ENCODE measurements at regions not wholly inside any gene's neighbourhood (a gene's known extent, or its start where the extent isn't known, plus 50 kb on each side); places are given as distances from the start of the nearest gene placed in this dataset.

DNA sequence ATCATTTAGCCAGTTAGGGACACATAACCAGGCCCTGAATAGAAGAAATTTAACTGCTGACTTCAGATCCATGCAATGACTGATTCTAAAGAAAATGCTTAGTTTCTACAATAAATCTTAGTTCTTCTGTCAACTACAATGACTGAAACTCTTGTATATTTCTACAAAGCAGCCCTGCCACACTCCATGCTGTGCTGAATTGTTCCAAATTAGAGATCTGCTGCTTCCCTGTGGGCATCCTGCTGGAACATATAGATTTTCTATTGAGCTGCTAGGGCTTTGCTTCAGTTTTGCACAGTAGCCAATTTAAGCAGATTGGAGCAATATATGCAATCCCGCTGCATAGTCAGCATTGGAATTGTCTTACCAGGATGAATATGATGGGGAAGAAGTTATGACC lies 312.8 kb upstream of the SMIM31 start:
- DNase-seq = no peak

- DNase-seq = no peak
Observed at GRCh38 chr4:164442180-164442579, 311.8 kb upstream of the SMIM31 start.

DNA sequence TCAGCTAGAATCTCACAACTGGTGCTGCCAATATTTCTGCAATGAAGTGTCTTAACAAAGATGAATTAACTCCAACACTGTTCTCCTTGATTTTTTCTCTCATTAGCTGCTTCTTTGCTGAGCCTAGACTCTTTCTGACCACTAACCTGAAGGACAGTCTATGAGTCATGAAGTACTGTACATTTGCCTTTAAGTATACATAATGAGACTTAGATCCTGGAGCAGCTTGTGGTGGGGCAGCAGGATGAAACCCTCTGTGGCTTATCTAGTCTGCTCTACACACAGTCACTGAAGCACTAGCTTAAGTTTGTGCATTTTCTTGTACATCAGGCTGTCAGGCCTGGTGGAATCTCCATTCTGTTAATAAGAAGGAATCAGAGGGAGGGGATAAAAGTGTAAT lies 307.4 kb upstream of the SMIM31 start:
- no peak for DNase-seq

- DNase-seq = no peak
Observed at GRCh38 chr4:164461901-164462300, 292.0 kb upstream of the SMIM31 start.

- no peak for DNase-seq
Observed at GRCh38 chr4:164462471-164462870, 291.5 kb upstream of the SMIM31 start.

DNA sequence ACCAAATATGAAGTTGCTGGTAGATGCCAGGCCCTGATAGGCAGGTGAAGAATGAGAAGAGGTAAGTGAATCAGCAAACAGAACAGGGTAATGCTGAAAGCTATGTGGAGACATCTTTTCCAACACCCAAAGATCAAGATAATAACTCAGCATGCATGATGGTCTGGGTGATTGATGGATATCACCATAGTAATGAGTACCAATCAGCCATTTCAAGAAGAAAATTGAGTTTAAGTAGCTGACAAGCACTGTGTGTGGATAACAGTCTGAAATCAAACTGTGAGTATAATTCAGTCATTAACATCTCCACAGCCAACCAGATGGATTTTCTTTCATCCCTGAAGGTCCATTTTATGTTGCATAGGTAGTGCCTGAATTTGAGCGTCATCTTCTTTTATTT lies 289.6 kb upstream of the SMIM31 start:
- DNase-seq = no peak

GRCh38 chr4:164467493-164467892 lies 286.4 kb upstream of the SMIM31 start:
- no peak for DNase-seq

- no peak for DNase-seq
Observed at GRCh38 chr4:164481306-164482091, 272.4 kb upstream of the SMIM31 start.

DNA sequence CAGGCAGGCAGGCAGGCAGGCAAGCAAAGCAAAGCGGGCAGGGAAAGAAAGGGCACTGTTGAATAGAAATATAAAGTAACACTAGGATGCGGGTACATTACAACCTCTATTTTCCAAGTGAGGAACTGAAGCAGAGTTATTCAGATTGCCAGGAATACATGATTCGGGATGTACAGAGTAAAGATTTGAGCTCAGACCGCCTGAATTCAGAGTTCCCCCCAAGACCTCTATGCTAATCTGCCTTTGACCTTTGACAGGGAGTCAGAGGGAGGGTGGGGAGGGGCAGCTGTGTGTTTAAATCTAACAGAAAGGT lies 271.9 kb upstream of the SMIM31 start:
- no peak for DNase-seq

DNA sequence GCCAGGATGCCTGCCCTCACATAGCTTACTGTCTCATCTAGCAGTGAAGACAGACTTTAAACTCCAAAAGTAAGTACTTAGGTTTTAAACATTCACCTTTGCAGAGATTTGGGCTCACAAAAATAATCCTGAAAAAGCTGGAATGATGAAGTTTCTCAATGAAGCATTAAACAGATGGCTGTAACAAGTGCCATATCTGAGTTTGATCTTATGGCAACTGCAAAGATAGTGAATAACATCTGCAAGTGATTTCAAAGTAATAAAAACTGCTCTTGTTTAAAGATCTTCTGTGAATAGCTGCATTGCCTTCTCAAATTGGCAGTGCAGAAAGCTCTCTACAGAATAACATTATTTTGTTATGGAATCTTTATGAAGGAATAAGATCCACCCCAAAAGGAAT lies 271.2 kb upstream of the SMIM31 start:
- no peak for DNase-seq

GRCh38 chr4:164483711-164484110 lies 270.2 kb upstream of the SMIM31 start:
- no peak for DNase-seq

- no peak for DNase-seq
Observed at GRCh38 chr4:164484551-164484950, 269.4 kb upstream of the SMIM31 start.

DNA sequence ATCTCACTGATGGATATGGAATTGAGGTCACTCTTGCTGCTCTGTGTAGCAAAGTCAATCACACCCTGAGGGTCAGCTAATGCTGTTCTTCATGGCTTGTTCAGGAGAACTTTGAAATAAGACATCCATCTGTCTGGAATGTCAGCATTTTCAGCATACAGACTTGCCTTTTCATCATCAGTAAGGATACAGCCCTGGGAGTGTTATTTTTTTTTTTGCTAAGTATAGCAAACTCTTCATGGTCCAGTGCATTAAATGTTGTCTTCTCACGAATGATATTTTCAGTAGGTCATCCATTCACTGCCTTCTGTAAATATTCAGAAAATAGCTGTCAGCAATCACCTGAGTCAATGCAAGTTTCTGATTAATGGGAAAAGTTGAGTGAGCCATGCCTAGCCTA lies 268.8 kb upstream of the SMIM31 start:
- DNase-seq = no peak

GRCh38 chr4:164488114-164488513 lies 265.8 kb upstream of the SMIM31 start:
- no peak for DNase-seq

GRCh38 chr4:164501074-164501473 lies 252.9 kb upstream of the SMIM31 start:
- DNase-seq = no peak

DNA sequence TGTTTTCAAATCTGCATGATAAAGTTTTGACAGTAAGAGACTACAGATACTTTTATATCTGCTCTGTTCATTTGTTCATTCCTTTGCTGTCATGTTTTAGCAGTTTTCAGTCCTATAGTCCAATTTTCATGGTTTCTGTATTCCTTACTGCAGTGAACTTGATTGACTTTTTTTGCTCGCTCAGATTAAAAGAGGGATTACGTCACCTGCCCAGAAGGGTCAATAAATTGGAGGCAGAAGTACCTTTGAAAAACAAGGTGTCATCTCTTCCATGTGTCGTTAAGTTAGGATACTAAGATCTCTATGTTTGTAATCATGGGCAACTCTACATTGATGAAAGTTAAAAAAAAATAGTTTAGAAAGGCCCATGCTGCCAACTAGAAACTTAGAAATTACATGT lies 250.1 kb upstream of the SMIM31 start:
- DNase-seq = no peak

GRCh38 chr4:164508097-164508496 lies 245.8 kb upstream of the SMIM31 start:
- DNase-seq = no peak

DNA sequence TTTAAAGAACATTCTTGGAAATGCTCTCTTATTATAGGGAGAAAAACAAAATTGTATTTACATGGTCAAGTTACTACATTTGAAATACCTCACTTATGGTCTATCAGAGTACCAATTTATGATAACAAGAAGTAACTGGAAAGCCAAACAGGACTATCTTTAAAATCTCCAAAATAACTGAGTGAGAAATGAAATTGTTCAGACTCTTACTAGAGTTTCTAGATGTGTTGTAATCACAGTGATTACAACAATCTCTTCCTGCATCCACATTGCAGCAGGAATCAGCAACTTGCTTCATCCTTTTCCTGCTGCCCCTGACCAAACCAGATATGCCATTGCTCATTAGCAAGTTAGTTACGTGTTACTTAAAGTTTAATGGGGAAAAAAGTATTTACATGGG lies 245.2 kb upstream of the SMIM31 start:
- no peak for DNase-seq

DNA sequence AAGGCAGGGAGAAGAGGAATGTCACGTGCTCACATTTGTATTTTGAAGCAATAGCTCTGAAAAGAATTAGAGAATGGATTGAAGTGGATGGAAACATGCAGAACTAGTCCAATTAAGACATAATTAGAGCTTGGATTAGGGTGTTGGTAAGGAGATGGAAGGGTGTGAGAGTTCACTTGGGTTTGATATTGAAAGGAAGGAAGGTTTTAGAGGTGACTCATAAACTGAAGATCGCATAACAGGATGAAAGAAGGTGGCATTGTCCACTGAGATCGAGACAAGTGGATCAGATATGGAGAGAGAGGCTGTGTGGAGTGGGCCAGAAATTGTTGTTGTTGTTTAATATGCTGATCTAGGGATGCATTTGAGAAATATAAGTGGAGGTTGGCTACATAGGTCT lies 244.0 kb upstream of the SMIM31 start:
- no peak for DNase-seq

DNA sequence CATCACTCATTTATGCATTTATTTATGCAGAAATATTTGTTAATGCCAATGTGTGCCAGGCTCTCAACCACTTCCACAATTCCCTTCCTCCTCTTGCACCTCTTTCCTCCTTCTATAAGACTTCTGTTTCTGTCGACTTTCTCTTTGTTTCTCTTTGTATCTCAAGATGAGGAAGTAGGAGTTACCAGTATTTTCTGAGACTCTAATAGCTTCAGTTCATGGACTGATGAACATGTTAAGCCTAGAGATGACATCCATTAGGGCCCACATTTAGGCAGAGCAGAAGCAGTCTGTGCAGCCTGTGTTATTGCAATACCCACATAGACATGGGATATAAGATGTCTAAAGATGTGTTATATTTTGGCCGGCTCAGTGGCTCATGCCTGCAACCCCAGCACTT lies 241.8 kb upstream of the SMIM31 start:
- no peak for DNase-seq

DNA sequence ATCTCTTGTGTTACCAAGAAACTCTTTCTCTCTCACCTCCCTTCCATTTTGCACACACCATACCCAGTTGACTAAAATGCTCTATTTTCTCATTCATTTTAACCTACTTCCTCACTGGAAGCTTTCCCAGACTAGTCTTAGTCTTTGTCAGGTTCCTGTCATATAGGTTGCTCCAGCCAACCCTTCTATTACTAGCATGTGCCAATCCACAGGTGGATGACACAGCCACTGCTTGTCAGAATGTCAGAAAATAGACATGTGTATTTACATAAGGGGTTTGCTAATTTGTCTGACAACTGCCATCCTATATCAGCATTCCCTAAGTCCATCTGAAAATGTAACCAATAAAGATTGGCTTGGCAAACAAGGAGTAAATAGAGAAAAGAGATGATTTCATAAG lies 239.2 kb upstream of the SMIM31 start:
- DNase-seq = no peak

DNA sequence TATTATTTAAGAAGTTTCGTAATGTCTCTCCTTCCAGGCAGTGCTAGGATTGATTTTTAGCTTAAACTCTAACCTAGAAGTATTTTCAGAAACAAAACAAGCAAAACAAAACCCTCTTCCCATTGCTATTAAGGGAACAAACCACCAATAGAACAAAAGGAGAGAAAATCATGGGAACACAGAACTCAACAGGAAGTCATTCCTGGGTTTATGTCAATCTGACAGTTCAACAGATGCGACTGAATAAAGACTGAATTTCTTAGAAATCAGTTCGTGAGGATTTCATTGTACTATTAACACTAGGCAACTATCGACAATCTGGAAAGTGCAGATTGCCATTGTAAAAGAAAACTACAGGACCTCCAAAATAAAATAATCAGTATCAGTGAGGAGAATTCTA lies 229.1 kb upstream of the SMIM31 start:
- DNase-seq = no peak

DNA sequence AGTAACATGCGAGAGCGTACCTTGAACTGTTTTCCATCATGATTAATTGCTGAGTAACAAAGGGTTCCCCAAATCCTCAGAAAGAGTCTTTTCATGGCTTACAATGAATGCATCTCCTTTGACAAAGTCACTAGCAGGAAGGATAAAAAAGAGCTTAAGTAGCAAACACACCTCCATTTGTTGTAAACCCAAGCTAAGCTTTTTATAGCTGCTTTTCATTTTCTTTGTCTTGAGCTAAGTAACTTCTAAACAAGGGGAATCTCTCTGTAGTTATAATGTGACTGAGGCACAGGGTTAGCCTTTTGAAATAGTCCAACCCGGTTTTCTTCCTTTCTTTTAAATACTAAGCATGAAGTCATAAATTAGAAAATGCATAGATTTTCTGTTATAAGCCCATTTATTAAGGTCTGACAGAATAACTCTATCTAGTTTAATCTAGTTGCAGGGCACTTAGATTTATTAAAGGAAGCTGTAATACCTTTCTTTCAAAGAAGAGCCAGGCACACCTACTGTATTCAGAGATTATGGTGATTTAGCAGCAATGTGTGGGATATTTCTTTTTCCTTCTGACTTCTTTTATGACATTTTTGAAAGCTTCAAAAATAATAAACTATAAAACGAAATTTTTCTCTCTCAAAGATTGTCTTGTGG lies 226.9 kb upstream of the SMIM31 start:
- no peak for DNase-seq

GRCh38 chr4:164529058-164529457 lies 224.9 kb upstream of the SMIM31 start:
- DNase-seq = no peak

DNA sequence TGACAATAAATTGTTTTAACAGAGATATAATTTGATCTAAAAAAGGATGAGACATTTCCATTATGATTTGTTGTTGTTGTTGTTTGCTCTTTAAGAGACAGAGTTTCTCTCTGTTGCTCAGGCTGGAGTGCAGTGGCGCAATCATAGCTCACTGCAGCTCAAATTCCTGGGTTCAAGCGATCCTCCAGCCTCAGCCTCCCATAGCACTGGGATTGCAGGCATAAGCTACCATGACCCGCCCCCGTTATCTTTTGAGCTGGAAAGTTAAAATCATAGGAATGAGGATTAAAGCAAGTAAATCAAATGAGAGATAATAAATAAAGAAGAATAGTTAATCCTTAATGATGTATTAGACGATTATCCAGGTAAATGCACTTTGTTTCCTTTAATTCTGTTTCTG lies 224.4 kb upstream of the SMIM31 start:
- DNase-seq = no peak

Measured in NCI-H774 (cell line).